ENCODE measurements at regions not wholly inside any gene's neighbourhood (a gene's known extent, or its start where the extent isn't known, plus 50 kb on each side); places are given as distances from the start of the nearest gene placed in this dataset.
"Not testable (repeated sequence)": the region's sequence is repeated elsewhere in the genome, so short reads cannot be mapped to it uniquely, and the experiment has no call there.

DNA sequence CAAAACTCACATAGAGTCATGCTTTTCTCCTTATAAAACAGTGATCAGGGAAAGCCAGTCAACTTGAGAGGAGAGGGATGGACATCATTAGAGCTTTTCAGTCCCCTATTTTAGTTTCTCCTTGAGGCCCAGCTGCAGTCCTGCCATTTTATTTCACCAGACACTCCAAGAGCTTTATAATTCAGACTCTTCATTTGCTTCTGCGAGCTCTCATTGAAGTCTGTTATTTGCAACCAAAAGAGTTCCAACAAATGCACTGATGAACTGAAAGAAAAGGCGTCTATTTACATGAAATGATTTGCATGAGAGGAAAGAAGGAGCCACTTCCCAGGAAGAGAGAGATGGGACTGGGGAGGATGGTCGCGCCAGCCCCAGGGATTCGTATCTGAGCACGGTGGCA is 86.8 kb downstream of the NDUFA12 start:
- no peak for DNase-seq

DNA sequence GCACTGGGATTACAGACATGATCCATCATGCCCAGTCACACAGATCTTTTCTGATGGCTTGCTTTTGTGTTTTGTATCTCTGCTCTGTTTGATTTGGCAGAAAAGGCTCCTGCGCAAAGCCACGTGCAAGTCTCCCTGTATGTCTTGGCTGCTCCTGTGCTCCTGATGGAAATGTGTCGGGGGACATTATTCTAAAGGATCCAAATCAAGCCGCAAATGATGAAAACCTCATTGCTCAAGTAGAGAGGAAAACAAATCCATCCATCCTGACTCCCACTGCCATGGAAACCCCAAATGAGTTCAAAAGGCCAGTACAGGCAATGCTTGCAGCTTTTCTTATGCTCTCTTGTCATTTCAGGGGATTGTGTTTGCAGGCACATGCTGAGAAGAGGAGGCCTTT is 93.8 kb downstream of the NDUFA12 start:
- DNase-seq = no peak

DNA sequence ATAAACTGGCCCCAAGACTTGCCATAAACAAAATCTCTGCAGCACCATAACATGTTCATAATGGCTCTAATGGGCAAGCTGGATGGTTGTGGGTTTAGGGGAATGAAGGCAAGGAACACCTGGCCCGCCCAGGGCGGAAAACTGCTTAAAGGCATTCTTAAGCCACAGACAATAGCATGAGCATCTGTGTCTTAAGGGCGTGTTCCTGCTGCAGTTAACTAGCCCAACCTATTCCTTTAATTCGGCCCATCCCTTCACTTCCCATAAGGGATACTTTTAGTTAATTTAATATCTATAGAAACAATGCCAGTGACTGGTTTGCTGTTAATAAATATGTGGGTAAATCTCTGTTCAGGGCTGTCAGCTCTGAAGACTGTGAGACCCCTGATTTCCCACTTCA is 97.7 kb downstream of the NDUFA12 start:
- not testable (repeated sequence) for DNase-seq

DNA sequence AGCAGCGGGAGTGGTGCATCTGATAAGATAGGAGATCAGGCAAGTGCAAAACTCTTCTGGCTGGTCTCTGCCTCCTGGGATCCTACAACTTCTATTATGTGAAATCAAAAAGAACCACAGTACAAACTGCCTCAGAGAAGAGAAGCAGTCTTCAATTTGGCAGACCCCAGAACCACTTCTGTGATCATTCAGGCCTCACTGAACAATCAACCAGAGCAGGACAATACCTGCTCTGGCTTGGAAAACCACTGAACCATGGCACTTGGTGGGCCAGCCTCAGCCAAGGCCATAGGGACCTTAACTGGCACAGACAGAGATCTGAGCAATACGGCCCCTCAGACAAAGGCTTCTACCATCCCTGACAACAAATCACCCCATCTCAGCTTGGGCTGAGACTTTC is 103.0 kb downstream of the NDUFA12 start:
- DNase-seq = no peak

DNA sequence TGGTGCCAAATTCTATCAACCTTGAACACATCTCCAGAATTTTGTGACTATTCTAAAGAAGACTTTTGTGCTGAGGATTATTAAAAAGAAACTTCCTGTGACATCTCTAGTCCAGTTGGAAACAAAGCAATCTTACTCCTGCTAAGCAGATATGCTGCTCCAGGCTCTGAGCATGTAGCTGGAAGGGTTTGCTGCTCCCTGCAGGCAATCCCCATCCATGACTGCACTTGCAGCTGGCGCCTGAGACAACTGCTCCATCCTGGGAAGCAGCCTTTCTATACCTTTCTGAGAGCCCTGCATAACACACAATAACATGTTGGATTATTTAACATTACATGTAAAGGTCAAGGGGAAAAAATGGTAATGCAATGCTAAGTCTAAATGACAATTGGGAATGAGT is 105.1 kb downstream of the NDUFA12 start:
- DNase-seq = no peak

DNA sequence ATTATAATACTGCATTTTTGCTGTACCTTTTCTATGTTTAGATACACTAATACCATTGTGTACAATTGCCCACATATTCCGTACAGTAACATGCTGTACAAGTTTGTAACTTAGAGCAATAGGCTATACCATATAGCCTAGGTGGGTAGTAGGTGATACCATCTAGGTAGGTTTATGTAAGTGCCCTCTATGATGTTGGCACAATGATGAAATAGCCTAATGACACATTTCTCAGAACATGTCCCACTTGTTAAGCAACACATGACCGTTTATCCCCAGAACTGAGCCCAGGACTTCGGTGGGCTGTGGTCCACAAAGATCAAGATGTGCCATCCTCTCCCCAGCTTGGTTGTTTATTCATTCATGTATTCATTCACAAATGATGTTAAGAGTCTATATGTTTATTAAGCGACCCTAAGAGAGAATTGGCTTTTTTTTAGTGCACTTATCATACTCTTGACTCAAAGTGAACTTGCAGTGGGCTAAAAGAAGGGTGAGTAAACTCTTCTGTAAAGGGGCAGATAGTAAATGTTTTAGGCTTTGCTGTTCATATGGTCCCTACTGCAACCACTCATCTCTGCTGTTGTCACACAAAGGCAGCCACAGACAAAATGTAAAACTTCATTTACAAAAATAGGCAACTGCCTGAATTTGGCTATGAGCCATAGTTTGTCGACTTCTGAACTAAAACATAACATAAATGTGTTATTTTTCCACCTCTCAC is 110.8 kb downstream of the NDUFA12 start:
- no peak for DNase-seq

DNA sequence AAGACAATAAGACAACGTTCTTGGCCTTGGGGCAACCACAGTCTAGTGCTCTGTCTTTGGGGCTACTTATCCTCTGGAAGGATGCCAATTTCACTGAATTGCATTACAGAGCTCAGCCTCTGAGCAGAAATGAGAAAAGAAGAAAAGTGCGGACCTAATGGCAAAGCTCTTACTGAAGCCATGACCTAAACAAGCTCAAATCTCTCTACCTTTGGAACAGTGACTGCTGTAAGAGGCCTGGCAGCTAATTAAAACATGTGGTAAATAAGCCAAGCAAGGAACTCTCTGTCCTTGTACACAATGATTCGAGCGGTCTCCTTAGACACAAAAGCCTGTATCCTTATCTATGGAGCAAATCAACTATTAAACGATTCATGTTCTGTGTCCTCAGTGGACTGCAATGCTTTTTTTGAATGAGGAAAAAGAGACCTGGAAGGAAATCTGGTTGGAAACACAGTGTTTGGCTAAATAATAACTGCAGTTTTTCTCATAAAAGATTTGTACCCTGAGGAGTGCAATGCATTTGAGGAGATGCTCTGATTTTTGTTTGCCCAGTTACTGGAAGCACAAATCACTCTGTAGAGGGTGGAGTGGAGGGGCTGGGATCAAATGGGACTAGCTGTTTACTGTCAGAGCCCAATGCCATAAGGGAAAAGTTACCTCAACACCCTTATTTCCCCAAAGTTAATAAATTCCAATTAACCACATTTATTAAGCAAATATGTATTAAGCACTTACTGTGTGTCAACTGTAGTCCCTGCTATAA is 113.9 kb downstream of the NDUFA12 start:
- DNase-seq = no peak

DNA sequence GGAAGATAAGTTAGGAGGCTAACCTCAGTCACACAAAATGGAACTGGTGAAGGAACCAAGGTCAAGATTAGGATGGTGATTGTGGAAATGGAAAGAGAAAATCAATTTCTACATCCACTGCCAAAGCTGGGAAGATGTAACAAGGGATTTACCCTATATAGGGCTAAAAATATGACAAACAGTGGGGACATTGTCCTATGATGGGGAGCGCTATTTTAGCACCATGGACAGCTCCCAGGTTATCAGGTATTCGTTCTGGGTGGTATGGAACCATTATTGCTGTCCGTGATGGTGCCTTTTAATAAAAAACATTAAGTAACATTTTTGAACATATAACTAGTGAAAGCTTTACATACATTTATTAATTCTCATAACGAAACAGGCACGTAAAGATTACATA is 124.0 kb downstream of the NDUFA12 start:
- DNase-seq = no peak

DNA sequence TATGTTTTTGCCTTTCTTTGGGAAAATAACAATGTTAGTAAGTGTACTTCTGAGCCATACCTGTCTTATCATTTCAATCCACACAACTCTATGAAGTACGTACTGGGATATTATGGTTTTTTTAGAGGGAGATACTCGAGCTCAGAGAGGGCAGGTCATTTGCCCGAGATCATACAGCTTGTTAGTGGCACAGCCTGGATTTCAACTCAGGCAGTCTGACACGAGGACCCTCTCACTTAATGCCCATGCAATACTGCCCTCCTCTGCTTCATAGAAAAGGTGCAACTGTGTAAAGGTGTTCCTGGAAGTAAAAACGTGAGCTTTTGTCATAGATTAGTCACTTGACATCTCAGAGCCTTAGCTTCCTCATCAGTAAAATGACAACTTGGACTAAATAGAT is 128.0 kb downstream of the NDUFA12 start:
- DNase-seq = no peak

DNA sequence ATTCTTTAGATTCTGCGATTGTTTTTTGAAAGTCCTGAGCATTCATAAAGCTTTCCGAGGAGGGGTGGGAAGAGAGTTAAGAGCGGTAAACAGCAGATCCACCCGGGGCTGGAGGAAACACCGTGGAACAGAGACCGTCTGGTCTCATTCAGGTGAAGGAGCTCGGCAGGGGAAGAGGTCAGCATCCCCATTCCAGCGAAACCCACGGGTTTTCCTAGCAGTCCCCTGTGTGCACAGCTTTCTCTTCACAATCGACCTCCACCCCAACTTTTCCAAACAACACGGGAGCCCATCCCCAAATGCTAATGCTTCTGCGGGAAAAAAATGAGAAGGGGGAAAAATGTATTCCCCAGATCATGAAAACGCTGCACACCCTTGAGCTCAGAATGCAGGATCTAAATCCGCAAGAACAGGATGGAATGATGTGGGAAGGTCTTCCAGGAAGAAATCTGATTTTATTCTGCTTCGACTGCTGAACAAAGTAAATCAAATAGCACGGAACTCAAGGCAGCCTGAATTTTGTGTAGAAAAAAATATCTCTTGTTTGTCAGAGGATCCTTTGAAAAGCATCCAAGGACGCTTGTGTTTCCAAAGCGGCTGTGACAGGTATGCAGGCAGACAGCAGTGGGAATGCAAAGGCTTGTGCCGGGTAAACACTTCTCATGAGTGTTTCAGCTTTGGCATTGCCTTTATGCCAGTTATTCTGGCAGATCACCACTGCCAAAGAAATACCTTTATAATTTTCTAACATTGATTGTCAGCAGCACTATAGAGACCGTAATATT is 128.8 kb downstream of the NDUFA12 start:
- no peak for DNase-seq

DNA sequence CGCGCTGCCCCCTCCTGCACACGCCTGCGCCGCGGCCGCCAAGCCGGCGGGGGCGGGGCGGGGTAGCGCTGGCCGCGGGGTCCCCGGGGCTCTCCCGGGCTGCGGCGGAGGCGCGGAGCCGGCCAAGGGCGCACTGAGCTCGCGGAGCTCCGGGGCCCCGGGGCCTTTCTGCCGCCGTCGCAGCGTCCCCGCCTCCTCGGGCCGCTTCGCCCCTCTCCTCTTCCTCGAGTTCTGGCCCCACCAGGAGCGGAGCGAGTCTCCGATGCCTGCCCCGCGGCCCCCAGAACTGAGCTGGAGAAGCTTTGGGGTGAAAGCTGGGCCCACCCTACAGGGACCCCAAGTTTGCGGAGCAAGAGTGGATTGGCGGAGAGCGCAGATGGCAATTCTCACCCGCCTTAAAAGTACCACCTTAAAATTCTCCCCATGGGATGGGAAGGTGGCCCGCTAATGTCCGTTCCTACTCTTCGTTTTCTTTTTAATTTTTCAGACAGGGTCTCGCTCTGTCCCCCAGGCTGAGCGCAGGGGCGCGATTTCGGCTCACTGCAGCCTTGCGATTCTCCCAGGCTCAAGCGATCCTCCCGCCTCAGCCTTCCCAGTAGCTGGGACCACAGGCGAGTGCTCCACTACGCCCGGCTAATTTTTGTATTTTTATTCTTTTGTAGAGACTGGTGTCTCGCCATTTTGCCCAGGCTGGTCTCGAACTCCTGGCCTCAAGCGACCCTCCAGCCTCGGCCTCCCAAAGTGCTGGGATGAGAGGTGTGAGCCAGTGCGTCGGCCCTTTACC is 129.6 kb downstream of the NDUFA12 start:
- no peak for DNase-seq

DNA sequence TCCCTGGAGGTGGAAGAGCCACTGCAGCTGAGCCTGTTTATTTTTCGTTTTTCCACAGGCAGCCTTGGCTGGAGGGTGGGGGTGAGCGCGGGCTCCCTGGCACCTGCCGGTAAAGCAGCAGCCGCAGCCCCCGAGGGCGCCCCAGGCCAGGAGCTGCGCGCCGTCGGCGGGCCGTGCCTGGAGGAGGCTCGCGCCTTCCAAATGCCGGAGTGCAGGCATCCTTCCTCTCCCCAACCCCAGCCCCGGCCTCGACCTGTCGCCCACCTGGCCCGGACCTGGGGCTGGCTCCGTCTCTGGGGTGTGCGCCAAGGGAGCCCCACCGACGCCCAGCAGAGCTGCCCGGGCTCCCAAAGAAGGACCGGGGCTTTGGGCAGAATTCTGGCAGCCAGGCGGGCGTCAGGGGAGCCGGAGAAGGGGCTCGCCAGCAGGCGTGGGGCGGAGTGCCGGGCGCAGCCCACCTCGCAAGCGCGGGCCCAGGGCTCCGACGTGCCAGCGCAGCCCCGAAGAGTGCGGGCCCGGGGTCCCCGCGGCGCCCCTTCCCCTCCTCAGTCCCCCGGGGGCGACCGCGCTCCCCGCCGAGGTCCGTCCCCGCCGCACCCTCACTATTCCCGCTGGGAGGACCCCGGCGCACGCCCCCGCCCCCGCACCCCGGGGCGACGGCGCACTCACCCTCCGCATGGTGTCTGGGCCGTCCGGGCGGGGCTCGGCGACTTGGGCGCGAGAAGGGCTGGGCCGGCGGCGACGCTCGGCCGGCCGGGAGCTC is 130.3 kb downstream of the NDUFA12 start:
- no peak for DNase-seq

DNA sequence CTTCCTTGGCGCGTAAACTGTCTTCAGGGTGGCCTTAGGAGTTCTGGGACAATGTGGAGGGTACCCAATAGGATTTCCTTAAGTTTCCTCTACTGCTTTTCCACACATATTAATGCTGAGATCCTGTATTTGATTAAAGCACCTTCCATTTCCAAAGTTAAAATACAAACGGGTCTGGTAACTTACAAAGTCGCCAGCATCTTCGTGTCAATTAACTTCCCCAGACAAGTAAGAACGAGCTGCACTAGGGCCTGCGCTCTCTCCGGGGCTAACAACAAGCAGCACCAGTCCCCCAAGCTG is 130.9 kb downstream of the NDUFA12 start:
- DNase-seq = no peak

DNA sequence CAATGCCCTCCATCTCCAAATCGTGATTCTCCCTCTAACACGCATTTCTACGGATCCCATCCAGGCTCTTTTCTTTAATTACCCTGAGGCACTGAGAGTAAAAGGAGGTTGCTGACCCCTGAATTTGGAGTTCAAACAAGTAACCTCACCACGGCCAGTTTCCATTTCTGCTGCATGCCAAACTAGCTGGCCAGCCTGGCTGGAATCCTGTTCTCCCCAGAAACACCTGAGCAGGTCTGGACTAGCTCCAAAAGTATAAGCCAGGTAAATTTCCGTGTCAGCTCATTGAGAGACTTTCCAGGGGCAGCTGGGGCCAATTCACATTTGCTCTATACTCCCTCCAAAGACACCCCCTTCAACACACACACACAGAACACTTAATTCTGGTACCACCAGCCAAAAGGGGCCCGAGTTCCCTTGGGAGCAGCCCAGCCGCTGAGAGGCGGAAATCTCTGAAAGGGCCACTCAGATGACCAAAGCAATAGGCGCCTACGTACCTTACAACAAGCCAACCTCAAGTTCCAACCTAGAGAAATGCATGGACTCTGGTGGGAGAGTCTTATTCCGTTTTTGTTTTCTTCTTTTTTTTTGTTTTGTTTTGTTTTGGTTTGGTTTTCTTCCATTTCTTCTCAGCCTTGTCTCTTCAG is 131.4 kb downstream of the NDUFA12 start:
- no peak for DNase-seq

DNA sequence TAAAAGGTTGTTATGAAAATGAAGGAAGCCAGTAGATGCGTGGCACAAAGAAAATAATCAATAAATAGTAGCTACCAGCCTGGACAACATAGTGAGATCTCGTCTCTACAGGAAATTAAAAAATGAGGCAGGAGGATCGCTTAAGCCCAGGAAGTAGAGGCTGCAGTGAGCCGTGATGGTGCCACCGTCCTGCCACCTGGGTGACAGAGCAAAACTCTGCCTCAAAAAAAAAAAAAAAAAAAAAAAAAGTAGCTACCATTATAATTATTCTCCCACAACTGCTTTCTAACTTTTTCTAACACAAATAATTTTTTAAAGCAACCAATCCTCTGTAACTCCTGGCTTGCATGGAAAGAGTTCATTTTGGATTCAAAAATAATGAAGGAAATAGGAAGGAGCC is 133.0 kb downstream of the NDUFA12 start:
- DNase-seq = no peak

DNA sequence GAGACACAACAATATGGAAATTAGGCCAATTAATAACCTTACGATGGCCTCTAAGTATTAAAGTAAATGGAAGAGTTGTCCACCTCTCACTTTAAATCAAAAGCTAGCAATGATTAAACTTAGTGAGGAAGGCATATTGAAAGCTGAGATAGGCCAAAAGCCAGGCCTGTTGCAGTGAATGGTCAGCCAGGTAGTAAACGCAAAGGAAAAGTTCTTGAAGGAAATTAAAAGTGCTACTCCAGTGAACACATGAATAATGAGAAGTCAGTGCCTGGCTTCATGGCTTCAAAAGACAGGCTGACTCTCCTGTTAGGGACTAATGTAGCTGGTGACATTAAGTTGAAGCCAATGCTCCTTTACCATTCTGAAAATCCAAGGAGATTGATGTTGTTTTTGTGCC is 135.3 kb downstream of the NDUFA12 start:
- no peak for DNase-seq

DNA sequence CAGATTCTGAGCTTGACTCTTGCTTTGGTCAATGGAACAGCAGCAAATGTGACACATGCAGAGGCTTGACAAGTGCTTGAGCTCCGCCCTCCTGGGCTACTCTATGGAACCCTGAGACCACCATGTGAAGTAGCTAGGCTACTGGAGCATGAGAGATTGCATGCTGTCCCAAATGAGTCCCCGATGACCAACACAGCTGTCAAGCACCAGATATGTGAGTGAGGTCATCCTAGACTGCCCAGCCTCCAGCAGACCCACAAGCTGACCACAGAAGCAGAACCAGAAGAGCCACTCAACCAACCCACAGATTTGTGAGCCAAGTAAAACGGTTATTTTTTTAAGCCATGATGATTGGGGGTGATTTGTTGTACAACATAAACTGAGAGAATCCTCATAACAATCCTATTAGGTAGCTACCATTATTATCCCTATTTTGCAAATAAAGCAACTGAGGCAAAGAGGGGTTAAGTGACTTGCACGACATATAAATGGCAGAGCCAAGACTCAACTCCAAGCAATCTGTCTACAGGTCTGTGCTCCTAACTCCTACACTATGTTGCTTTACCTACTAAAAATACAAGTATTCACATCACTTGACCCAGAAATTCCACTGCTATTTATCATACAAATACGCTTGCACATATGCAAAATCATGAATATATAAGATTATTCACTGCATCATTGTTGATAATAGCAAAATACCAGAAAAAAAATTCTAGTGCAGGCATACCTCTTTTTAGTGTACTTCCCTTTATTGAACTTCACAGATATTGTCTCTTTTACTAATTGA is 136.2 kb downstream of the NDUFA12 start:
- no peak for DNase-seq

DNA sequence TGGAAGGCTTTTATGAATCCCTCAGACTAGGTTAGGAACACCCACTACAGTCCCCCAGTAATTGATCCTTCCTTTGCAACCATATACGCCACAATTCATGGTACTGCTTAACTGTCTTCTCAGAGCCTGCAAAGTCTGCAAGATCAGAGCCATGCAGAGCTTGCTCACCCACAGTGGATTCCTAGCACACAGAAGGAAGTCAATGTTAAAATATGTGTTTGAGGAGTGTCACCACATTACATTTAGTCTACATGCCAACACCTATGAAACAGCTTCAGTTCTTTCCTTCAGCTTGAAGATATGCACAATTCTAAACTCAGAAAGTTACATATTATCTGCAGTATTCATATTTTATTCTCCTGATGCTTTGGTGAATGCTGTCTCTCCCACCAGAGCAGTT is 138.5 kb downstream of the NDUFA12 start:
- DNase-seq = no peak

DNA sequence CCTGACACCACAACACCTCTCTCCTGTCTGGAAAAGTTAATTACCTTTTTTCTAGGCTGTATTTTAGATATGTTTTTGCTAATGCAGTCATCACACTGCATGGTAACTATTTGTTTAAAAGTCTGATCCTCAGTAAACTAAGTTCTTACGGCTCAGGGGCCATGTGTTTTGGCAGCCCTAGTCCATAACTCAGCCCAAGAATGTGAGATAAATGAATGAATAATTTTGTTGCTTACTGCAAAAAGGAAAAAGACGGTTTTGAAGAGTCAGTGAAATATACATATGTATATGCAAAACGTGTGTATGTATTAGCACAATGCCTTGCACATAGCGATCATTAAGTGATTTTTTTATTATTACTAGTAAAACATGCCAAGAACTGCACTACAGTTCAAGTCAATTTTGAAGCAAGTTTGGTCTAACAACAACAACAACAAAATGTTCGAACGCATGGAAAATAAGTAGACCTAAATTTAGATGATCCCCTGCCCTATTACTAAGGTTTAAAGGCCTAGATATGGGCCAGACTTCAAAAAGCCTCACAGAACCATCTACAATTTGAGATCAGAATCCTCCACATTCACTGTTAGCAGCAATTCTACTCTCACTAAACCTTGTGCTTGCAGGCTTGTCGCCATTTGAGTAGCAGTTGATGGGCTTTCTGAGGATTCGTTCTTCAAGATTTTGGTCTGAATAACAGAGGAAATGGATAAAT is 140.0 kb downstream of the NDUFA12 start:
- no peak for DNase-seq

DNA sequence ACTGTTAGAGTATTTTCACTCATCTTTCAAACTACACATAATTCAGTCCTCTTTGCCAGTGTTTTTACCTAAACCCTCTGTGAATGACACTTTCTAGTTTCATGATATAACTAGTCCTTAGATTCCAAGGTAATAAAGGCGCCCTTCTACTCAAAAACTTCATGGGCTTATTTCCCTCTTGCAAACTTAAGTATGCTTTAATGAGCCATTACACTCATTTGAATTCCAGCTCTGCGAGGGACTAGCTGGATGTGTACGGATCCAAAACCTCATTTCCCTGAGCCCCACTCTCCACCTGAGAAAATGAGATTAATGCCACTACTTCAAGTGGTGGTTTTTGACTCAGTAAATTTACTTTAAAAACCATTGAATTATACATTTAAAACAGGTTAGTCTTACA is 141.1 kb downstream of the NDUFA12 start:
- DNase-seq = no peak

Data from stimulated activated CD4-positive, alpha-beta T cell treated with anti-CD3 and anti-CD28 coated beads, Interleukin-4, amount 100 ng/mL, for 24 hours (primary cell).